Calu3 (cell line): ENCODE measurements at regions not wholly inside any gene's neighbourhood (a gene's known extent, or its start where the extent isn't known, plus 50 kb on each side); places are given as distances from the start of the nearest gene placed in this dataset.

ENCODE experiments used
- BruUV-seq: library from RNA; stranded (reverse); fragments of 400-500 nt; replicated peaks from 2 replicates; lab custom pipeline; 2021; lab: Mats Ljungman, UMichigan
- CTCF ChIA-PET: fragments of 300-600 bp; sonication (Branson Sonifier 250); formaldehyde crosslinking; loops from one replicate; lab custom pipeline; 2022; ENCODE audit warnings: antibody characterized with exemption; lab: Charles Lee
- DNase-seq: peaks from one replicate; pipeline ENCODE4 v3.0.0; 2022
- H3K27ac Mint-ChIP-seq: one replicate; pipeline ENCODE4 v1.8.0; 2022; ENCODE audit warnings: mixed read lengths; ENCODE audit not compliant: unreplicated experiment
- H3K27me3 Mint-ChIP-seq: one replicate; pipeline ENCODE4 v1.8.0; 2022; ENCODE audit warnings: mixed read lengths; ENCODE audit not compliant: unreplicated experiment
- H3K36me3 Mint-ChIP-seq: one replicate; pipeline ENCODE4 v1.8.0; 2022; ENCODE audit warnings: mild to moderate bottlenecking, moderate library complexity, mixed read lengths; ENCODE audit not compliant: insufficient read depth, unreplicated experiment
- H3K4me1 Mint-ChIP-seq: one replicate; pipeline ENCODE4 v1.8.0; 2022; ENCODE audit warnings: mild to moderate bottlenecking, low read depth, mixed read lengths; ENCODE audit not compliant: unreplicated experiment
- H3K4me3 Mint-ChIP-seq: one replicate; pipeline ENCODE4 v1.8.0; 2022; ENCODE audit warnings: mild to moderate bottlenecking, low read depth, moderate library complexity, mixed read lengths; ENCODE audit not compliant: unreplicated experiment
- H3K9me3 Mint-ChIP-seq: one replicate; pipeline ENCODE4 v1.8.0; 2022; ENCODE audit warnings: low read depth, mixed read lengths; ENCODE audit not compliant: unreplicated experiment
- intact Hi-C: fragments of 100-400 bp; cut with micrococcal nuclease; formaldehyde crosslinking; loops from one replicate; pipeline ENCODE4 v1.10.0; 2022; ENCODE audit not compliant: unreplicated experiment
- TF ChIP-seq, protein P1 (sequence below): fragments of 200-600 bp; IDR thresholded peaks from one replicate; pipeline ENCODE4 v1.8.0; 2022; ENCODE audit warnings: antibody characterized with exemption; ENCODE audit not compliant: unreplicated experiment

DNA sequence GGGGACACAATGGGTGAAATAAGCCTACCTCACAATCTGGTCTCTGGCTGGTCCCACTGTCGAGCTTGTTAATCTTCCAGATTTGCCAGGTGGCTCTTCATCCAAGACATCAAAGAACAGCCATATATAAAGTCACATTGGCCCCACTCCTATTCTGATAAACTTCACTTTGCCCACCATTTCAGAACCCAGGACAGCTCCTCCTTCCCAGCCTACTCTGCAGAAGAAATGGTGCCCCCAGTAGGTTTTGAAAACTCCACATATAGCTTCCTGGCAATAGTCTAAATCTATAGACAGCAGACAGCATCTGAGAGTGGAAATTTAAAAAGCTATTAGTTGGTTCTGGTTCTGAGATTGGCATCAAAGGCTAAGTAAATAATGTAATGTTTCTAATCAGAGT, 143.1 kb upstream of the PCSK2 start:
- DNase-seq: no peak
- H3K27me3 Mint-ChIP-seq: no peaks in the 10 kb centered on the region
- intact Hi-C loops: no loop called here
- no peaks in the 10 kb centered on the region for H3K9me3 Mint-ChIP-seq
- BruUV-seq: no TSS peak
- H3K4me3 Mint-ChIP-seq: no peak overlapping the region
- TF ChIP-seq, protein P1, sequence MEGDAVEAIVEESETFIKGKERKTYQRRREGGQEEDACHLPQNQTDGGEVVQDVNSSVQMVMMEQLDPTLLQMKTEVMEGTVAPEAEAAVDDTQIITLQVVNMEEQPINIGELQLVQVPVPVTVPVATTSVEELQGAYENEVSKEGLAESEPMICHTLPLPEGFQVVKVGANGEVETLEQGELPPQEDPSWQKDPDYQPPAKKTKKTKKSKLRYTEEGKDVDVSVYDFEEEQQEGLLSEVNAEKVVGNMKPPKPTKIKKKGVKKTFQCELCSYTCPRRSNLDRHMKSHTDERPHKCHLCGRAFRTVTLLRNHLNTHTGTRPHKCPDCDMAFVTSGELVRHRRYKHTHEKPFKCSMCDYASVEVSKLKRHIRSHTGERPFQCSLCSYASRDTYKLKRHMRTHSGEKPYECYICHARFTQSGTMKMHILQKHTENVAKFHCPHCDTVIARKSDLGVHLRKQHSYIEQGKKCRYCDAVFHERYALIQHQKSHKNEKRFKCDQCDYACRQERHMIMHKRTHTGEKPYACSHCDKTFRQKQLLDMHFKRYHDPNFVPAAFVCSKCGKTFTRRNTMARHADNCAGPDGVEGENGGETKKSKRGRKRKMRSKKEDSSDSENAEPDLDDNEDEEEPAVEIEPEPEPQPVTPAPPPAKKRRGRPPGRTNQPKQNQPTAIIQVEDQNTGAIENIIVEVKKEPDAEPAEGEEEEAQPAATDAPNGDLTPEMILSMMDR: no peak
- H3K4me1 Mint-ChIP-seq: no peaks in the 10 kb centered on the region
- H3K27ac Mint-ChIP-seq: no peak overlapping the region
- no peaks in the 10 kb centered on the region for H3K36me3 Mint-ChIP-seq
- CTCF ChIA-PET: no interaction called here

DNA sequence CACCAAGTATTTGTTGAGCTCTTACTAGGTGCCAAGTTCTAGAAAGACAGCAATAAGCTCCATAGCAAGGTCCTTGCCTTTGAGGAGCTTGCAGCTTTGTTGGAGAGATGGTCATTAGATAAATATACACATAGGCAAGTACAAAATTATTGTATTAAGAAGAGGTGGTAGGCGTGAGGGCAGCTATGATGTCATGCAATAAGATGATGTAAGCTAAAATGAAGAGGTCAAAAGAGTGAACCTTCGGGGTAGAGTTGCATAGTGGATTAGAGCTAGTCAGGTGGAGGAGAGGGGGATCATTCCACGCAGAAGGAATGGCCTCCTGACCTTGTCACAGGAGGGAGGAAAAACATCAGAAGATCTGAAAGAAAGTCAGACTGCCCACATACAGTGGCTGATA, 141.9 kb upstream of the PCSK2 start:
- TF ChIP-seq, protein P1: no peak
- no peaks in the 10 kb centered on the region for H3K4me1 Mint-ChIP-seq
- no peaks in the 10 kb centered on the region for H3K9me3 Mint-ChIP-seq
- BruUV-seq: no TSS peak
- no peaks in the 10 kb centered on the region for H3K36me3 Mint-ChIP-seq
- H3K27ac Mint-ChIP-seq: no peak overlapping the region
- intact Hi-C loops: no loop called here
- CTCF ChIA-PET: no interaction called here
- H3K27me3 Mint-ChIP-seq: no peaks in the 10 kb centered on the region
- no peak overlapping the region for H3K4me3 Mint-ChIP-seq
- no peak for DNase-seq

DNA sequence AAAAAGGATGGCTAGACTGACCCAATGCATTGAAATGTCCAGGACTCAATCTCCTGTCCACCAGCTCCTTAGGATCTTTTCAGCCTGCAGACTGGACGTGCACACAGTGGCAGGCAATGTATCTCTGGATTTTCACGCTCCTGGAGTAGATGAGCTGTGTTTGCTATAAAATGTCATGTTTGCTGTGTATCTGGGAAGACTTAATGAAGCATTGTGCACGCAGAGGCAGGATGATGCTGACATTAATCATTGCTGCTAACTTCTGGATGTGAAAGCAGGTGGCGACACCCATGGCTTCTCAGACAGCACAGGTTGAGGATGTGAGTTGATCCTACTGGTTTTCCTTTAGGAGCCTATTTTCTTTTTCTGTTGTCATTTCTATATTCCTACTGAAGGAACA, 133.1 kb upstream of the PCSK2 start:
- TF ChIP-seq, protein P1: no peak
- Mint-ChIP-seq H3K27ac (no peak overlapping the region), H3K4me3 (no peak overlapping the region), H3K27me3 (no peaks in the 10 kb centered on the region), H3K36me3 (no peaks in the 10 kb centered on the region), H3K4me1 (no peaks in the 10 kb centered on the region), H3K9me3 (no peaks in the 10 kb centered on the region)
- CTCF ChIA-PET: no interaction called here
- intact Hi-C loops: no loop called here
- no TSS peak for BruUV-seq
- no peak for DNase-seq

DNA sequence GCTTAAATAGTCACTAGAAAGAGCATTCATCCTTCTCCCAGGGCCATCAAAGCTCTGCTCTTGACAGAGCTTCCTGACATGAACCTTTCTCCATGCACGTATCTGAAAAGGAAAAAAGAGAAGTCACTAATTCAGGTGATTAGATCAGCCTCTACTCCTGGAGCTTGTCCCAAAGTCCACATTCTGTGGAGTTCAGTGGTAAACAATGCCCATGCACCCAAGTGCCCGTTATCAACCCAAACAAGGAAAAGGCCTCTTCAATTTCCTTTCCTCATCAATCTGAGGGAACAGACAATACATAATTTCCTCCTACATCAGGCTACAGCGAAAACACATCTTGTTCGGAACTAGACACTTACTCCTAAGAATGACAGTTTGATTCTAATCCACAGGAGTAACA, 129.2 kb upstream of the PCSK2 start:
- CTCF ChIA-PET: no interaction called here
- H3K4me1 Mint-ChIP-seq: no peaks in the 10 kb centered on the region
- TF ChIP-seq, protein P1: no peak
- no peak overlapping the region for H3K4me3 Mint-ChIP-seq
- no peaks in the 10 kb centered on the region for H3K36me3 Mint-ChIP-seq
- H3K27me3 Mint-ChIP-seq: no peaks in the 10 kb centered on the region
- no peak overlapping the region for H3K27ac Mint-ChIP-seq
- no peak for DNase-seq
- H3K9me3 Mint-ChIP-seq: no peaks in the 10 kb centered on the region
- no TSS peak for BruUV-seq
- intact Hi-C loops: no loop called here
